ENCODE measurements at regions not wholly inside any gene's neighbourhood (a gene's known extent, or its start where the extent isn't known, plus 50 kb on each side); places are given as distances from the start of the nearest gene placed in this dataset.

GRCh38 chr1:208924928-208925327 lies 658.6 kb upstream of the CAMK1G start:
- no peak overlapping the region for H3K4me3 ChIP-seq (ENCODE audit: low read length)
- no peak overlapping the region for H4K8ac ChIP-seq (ENCODE audit: low read depth, low read length)
- no peak overlapping the region for H3K56ac ChIP-seq (ENCODE audit: low read length)
- no peaks in the 10 kb centered on the region for H3K36me3 ChIP-seq (ENCODE audit: control insufficient read depth, insufficient read depth, low read length)
- no peak overlapping the region for H2BK120ac ChIP-seq (ENCODE audit: low read depth, low read length)
- H3K23ac ChIP-seq (ENCODE audit: low read length), result no peak overlapping the region
- no peak overlapping the region for H2BK15ac ChIP-seq (replicated peaks; ENCODE audit: low read depth)
- H2AK5ac ChIP-seq (ENCODE audit: low read length), result no peak overlapping the region
- H3K18ac ChIP-seq (ENCODE audit: low read length), result no peak overlapping the region
- no peak overlapping the region for H2BK5ac ChIP-seq (ENCODE audit: low read length)
- no peak overlapping the region for H3K9ac ChIP-seq (ENCODE audit: low read length)
- no peak for DNase-seq
- no peaks in the 10 kb centered on the region for H3K79me1 ChIP-seq (ENCODE audit: low read length)
- H3K4ac ChIP-seq (ENCODE audit: low read depth, low read length), result no peak overlapping the region
- H3K4me1 ChIP-seq (ENCODE audit: control insufficient read depth, low read depth, low read length), result no peaks in the 10 kb centered on the region
- H4K5ac ChIP-seq (ENCODE audit: low read length), result no peak overlapping the region
- H3K27ac ChIP-seq (ENCODE audit: low read depth, low read length), result no peak overlapping the region
- no CpG with 5 or more reads among the region's 5 CpGs for WGBS (ENCODE audit: extremely low coverage, insufficient coverage, low lambda C conversion rate)
- H3K27me3 ChIP-seq (ENCODE audit: insufficient read depth, low read length, poor library complexity), result no peaks in the 10 kb centered on the region
- no peak overlapping the region for H3K4me2 ChIP-seq (ENCODE audit: low read length)
- no peaks in the 10 kb centered on the region for H3K79me2 ChIP-seq (ENCODE audit: control insufficient read depth, insufficient read depth, low read length)

- no peak overlapping the region for H2BK15ac ChIP-seq (replicated peaks; ENCODE audit: low read depth)
- H4K8ac ChIP-seq (ENCODE audit: low read depth, low read length), result no peak overlapping the region
- no peak overlapping the region for H2AK5ac ChIP-seq (ENCODE audit: low read length)
- H4K5ac ChIP-seq (ENCODE audit: low read length), result no peak overlapping the region
- WGBS (ENCODE audit: extremely low coverage, insufficient coverage, low lambda C conversion rate), result no CpG with 5 or more reads among the region's 5 CpGs
- H3K9ac ChIP-seq (ENCODE audit: low read length), result no peak overlapping the region
- no peak overlapping the region for H3K56ac ChIP-seq (ENCODE audit: low read length)
- no peaks in the 10 kb centered on the region for H3K27me3 ChIP-seq (ENCODE audit: insufficient read depth, low read length, poor library complexity)
- H3K79me2 ChIP-seq (ENCODE audit: control insufficient read depth, insufficient read depth, low read length), result no peaks in the 10 kb centered on the region
- DNase-seq, result no peak
- H2BK120ac ChIP-seq (ENCODE audit: low read depth, low read length), result no peak overlapping the region
- H3K4me1 ChIP-seq (ENCODE audit: control insufficient read depth, low read depth, low read length), result no peaks in the 10 kb centered on the region
- no peak overlapping the region for H3K27ac ChIP-seq (ENCODE audit: low read depth, low read length)
- no peak overlapping the region for H3K4me3 ChIP-seq (ENCODE audit: low read length)
- no peak overlapping the region for H3K4me2 ChIP-seq (ENCODE audit: low read length)
- H3K79me1 ChIP-seq (ENCODE audit: low read length), result no peaks in the 10 kb centered on the region
- no peak overlapping the region for H3K23ac ChIP-seq (ENCODE audit: low read length)
- no peak overlapping the region for H2BK5ac ChIP-seq (ENCODE audit: low read length)
- H3K36me3 ChIP-seq (ENCODE audit: control insufficient read depth, insufficient read depth, low read length), result no peaks in the 10 kb centered on the region
- H3K18ac ChIP-seq (ENCODE audit: low read length), result no peak overlapping the region
- H3K4ac ChIP-seq (ENCODE audit: low read depth, low read length), result no peak overlapping the region
These were observed 655.0 kb upstream of the CAMK1G start for GRCh38 chr1:208928349-208929010.

- WGBS (ENCODE audit: extremely low coverage, insufficient coverage, low lambda C conversion rate), result no CpG with 5 or more reads among the region's 3 CpGs
- Histone ChIP-seq H3K4ac (ENCODE audit: low read depth, low read length) (no peak overlapping the region), H3K27me3 (ENCODE audit: insufficient read depth, low read length, poor library complexity) (no peaks in the 10 kb centered on the region)
These were observed 653.9 kb upstream of the CAMK1G start for GRCh38 chr1:208929575-208929974.

GRCh38 chr1:208931936-208932335 lies 651.6 kb upstream of the CAMK1G start:
- H3K4ac ChIP-seq (ENCODE audit: low read depth, low read length), result no peak overlapping the region
- no peak overlapping the region for H3K9ac ChIP-seq (ENCODE audit: low read length)
- no peak overlapping the region for H2AK5ac ChIP-seq (ENCODE audit: low read length)
- no peaks in the 10 kb centered on the region for H3K79me1 ChIP-seq (ENCODE audit: low read length)
- no peak overlapping the region for H3K27ac ChIP-seq (ENCODE audit: low read depth, low read length)
- no peak overlapping the region for H3K4me3 ChIP-seq (ENCODE audit: low read length)
- no peak overlapping the region for H3K56ac ChIP-seq (ENCODE audit: low read length)
- DNase-seq, result no peak
- H3K36me3 ChIP-seq (ENCODE audit: control insufficient read depth, insufficient read depth, low read length), result no peaks in the 10 kb centered on the region
- H2BK5ac ChIP-seq (ENCODE audit: low read length), result no peak overlapping the region
- no peak overlapping the region for H3K23ac ChIP-seq (ENCODE audit: low read length)
- no peaks in the 10 kb centered on the region for H3K79me2 ChIP-seq (ENCODE audit: control insufficient read depth, insufficient read depth, low read length)
- no peak overlapping the region for H3K4me2 ChIP-seq (ENCODE audit: low read length)
- H2BK120ac ChIP-seq (ENCODE audit: low read depth, low read length), result no peak overlapping the region
- H3K4me1 ChIP-seq (ENCODE audit: control insufficient read depth, low read depth, low read length), result no peaks in the 10 kb centered on the region
- no peak overlapping the region for H4K5ac ChIP-seq (ENCODE audit: low read length)
- H2BK15ac ChIP-seq (replicated peaks; ENCODE audit: low read depth), result no peak overlapping the region
- no peak overlapping the region for H4K8ac ChIP-seq (ENCODE audit: low read depth, low read length)
- H3K18ac ChIP-seq (ENCODE audit: low read length), result no peak overlapping the region
- WGBS (ENCODE audit: extremely low coverage, insufficient coverage, low lambda C conversion rate), result no CpG with 5 or more reads among the region's 3 CpGs
- no peaks in the 10 kb centered on the region for H3K27me3 ChIP-seq (ENCODE audit: insufficient read depth, low read length, poor library complexity)

More at GRCh38 chr1:208929575-208929974, 653.9 kb upstream of the CAMK1G start:
- no peak overlapping the region for H3K4me3 ChIP-seq (ENCODE audit: low read length)
- H3K4me2 ChIP-seq (ENCODE audit: low read length), result no peak overlapping the region
- no peak for DNase-seq
- no peak overlapping the region for H3K27ac ChIP-seq (ENCODE audit: low read depth, low read length)
- no peak overlapping the region for H2BK15ac ChIP-seq (replicated peaks; ENCODE audit: low read depth)
- H3K18ac ChIP-seq (ENCODE audit: low read length), result no peak overlapping the region
- no peaks in the 10 kb centered on the region for H3K79me2 ChIP-seq (ENCODE audit: control insufficient read depth, insufficient read depth, low read length)
- no peak overlapping the region for H2BK120ac ChIP-seq (ENCODE audit: low read depth, low read length)
- no peak overlapping the region for H4K8ac ChIP-seq (ENCODE audit: low read depth, low read length)
- no peaks in the 10 kb centered on the region for H3K36me3 ChIP-seq (ENCODE audit: control insufficient read depth, insufficient read depth, low read length)
- no peaks in the 10 kb centered on the region for H3K4me1 ChIP-seq (ENCODE audit: control insufficient read depth, low read depth, low read length)
- H3K9ac ChIP-seq (ENCODE audit: low read length), result no peak overlapping the region
- no peak overlapping the region for H4K5ac ChIP-seq (ENCODE audit: low read length)
- no peak overlapping the region for H3K23ac ChIP-seq (ENCODE audit: low read length)
- no peaks in the 10 kb centered on the region for H3K79me1 ChIP-seq (ENCODE audit: low read length)
- H2AK5ac ChIP-seq (ENCODE audit: low read length), result no peak overlapping the region
- no peak overlapping the region for H2BK5ac ChIP-seq (ENCODE audit: low read length)
- no peak overlapping the region for H3K56ac ChIP-seq (ENCODE audit: low read length)

GRCh38 chr1:208933984-208934525 lies 649.5 kb upstream of the CAMK1G start:
- Histone ChIP-seq H3K36me3 (ENCODE audit: control insufficient read depth, insufficient read depth, low read length) (no peaks in the 10 kb centered on the region), H3K27ac (ENCODE audit: low read depth, low read length) (no peak overlapping the region), H2AK5ac (ENCODE audit: low read length) (no peak overlapping the region), H3K23ac (ENCODE audit: low read length) (no peak overlapping the region), H3K4me2 (ENCODE audit: low read length) (no peak overlapping the region), H3K4me3 (ENCODE audit: low read length) (no peak overlapping the region), H2BK120ac (ENCODE audit: low read depth, low read length) (no peak overlapping the region), H3K56ac (ENCODE audit: low read length) (no peak overlapping the region), H3K79me2 (ENCODE audit: control insufficient read depth, insufficient read depth, low read length) (no peaks in the 10 kb centered on the region), H3K79me1 (ENCODE audit: low read length) (no peaks in the 10 kb centered on the region), H4K8ac (ENCODE audit: low read depth, low read length) (no peak overlapping the region), H3K9ac (ENCODE audit: low read length) (no peak overlapping the region), H3K4me1 (ENCODE audit: control insufficient read depth, low read depth, low read length) (no peaks in the 10 kb centered on the region), H3K18ac (ENCODE audit: low read length) (no peak overlapping the region), H3K27me3 (ENCODE audit: insufficient read depth, low read length, poor library complexity) (no peaks in the 10 kb centered on the region), H4K5ac (ENCODE audit: low read length) (no peak overlapping the region), H2BK5ac (ENCODE audit: low read length) (no peak overlapping the region), H3K4ac (ENCODE audit: low read depth, low read length) (no peak overlapping the region), H2BK15ac (replicated peaks; ENCODE audit: low read depth) (no peak overlapping the region)
- WGBS (ENCODE audit: extremely low coverage, insufficient coverage, low lambda C conversion rate), result no CpG with 5 or more reads among the region's 3 CpGs
- DNase-seq, result no peak

- Histone ChIP-seq H4K5ac (ENCODE audit: low read length) (no peak overlapping the region), H2BK15ac (replicated peaks; ENCODE audit: low read depth) (no peak overlapping the region), H3K36me3 (ENCODE audit: control insufficient read depth, insufficient read depth, low read length) (no peaks in the 10 kb centered on the region), H3K4ac (ENCODE audit: low read depth, low read length) (no peak overlapping the region), H3K4me2 (ENCODE audit: low read length) (no peak overlapping the region), H3K56ac (ENCODE audit: low read length) (no peak overlapping the region), H3K27ac (ENCODE audit: low read depth, low read length) (no peak overlapping the region), H3K79me2 (ENCODE audit: control insufficient read depth, insufficient read depth, low read length) (no peaks in the 10 kb centered on the region), H2BK5ac (ENCODE audit: low read length) (no peak overlapping the region), H3K18ac (ENCODE audit: low read length) (no peak overlapping the region), H3K79me1 (ENCODE audit: low read length) (no peaks in the 10 kb centered on the region), H4K8ac (ENCODE audit: low read depth, low read length) (no peak overlapping the region), H3K4me1 (ENCODE audit: control insufficient read depth, low read depth, low read length) (no peaks in the 10 kb centered on the region), H3K23ac (ENCODE audit: low read length) (no peak overlapping the region), H3K27me3 (ENCODE audit: insufficient read depth, low read length, poor library complexity) (no peaks in the 10 kb centered on the region), H2BK120ac (ENCODE audit: low read depth, low read length) (no peak overlapping the region), H3K4me3 (ENCODE audit: low read length) (no peak overlapping the region), H3K9ac (ENCODE audit: low read length) (no peak overlapping the region), H2AK5ac (ENCODE audit: low read length) (no peak overlapping the region)
- no peak for DNase-seq
- no CpG with 5 or more reads among the region's 6 CpGs for WGBS (ENCODE audit: extremely low coverage, insufficient coverage, low lambda C conversion rate)
These were observed 648.6 kb upstream of the CAMK1G start for GRCh38 chr1:208934933-208935332.
